T47D (cell line): ENCODE measurements at regions not wholly inside any gene's neighbourhood (a gene's known extent, or its start where the extent isn't known, plus 50 kb on each side); places are given as distances from the start of the nearest gene placed in this dataset.
A peak's percentile ranks its signal among the peaks of the same experiment; 100 is the strongest.

Experiments used
- DNase-seq, 2 experiments: peaks; one replicate each; pipeline versions ENCODE4 v3.0.0 to v3.0.0-alpha.2; 2011 to 2012; ENCODE audit warnings: low read depth in 1 of 2, low spot score in 1 of 2
- JUND ChIP-seq: IDR thresholded peaks from 2 replicates; pipeline ENCODE4 v1.6.1; 2012; ENCODE audit warnings: low read depth
- in situ Hi-C: cut with HindIII; loops from 2 replicates; pipeline ENCODE4 v1.10.0; 2016; ENCODE audit warnings: low sequenced_read_pairs, low pct_unique_long_range_greater_than_20kb

DNA sequence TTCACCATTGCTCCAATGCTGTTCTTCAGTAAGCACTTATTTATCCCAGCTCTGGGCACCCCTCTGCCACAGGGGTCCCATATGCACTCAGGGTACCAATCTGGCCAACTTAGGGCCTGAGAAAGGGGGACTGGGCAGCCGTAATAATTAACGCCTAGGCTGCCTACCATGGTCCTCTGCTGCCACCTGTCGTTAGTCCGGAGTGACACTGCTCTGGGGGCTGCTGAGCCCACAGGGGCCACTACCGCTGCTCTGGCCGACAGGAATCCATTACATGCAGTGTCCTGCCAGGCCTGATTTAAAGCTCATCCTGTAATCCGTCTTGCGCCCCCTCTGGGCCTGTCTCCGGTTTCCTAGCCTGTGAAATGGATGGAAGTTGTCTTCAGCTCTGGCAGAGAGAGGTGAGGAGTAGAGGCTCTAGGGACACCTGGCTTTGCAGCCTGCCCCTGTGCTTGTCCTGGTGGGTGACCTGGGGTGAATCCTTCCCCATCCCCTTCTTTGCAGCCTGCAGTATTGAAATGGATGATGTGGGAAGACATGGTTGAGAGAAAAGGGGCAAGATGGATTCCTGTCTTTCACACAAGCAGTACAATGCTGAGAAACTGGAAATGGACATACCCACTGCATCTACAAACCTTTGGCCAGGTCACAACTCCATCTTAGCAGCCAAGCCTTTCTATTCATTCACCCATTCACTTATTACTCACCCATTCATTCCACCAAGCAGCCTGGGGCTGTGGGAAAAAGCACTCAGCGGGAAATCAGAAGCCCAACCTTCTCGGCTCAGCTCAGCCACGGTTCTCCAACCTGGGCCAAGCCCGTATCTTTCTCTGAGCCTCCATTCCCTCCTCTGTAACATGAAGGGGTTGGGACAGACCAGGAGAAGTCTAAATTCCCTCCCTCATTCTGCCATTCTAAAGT is 116.3 kb upstream of the NALF2 start:
- no peak for TF ChIP-seq JUND
- in situ Hi-C loops, result no loop called here
- peak; percentile 21 to 28 for DNase-seq

DNA sequence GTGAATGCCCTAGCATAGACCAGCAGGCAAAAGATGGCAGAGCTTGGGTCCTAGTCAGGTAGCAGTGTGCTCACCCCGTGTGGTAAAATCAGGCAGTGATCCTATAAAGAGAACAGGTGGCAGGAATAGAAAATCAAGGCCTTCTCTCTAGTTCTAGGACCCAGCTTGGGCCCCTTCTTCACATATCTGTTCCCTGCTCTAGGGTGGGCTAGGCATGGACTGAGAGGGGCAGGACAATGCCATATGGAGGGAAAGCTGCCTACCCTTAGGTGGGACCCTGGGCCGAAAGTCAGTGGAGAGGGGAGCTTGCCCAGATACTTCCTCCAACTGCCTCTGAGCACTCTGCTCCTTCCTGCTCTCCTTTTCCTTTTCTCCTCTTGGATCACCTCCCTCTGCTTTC is 117.4 kb upstream of the NALF2 start:
- in situ Hi-C loops, result no loop called here
- no peak for TF ChIP-seq JUND

DNA sequence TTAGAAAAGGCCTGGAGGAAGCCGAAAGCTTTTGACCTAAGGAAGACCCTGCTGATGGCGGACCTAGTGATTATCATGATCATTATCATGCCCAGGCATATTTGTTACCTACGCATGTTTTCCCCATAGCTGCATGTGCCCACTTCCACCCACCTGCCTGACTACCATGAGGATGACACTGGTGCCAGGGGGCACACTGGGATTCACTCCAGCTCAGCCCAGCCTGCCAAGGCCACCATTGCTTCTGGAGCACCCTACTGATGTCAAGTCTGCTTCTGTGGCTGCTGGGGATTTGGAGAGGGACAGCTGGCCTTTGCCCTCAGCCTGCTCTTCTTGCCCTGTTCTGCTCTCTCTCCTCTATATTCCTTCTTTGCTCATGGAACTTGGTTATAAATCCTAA is 124.7 kb upstream of the NALF2 start:
- in situ Hi-C loops, result no loop called here
- no peak for TF ChIP-seq JUND
- no peak for DNase-seq

More for the DNA sequence above, 117.4 kb upstream of the NALF2 start:
- DNase-seq, result no peak

DNA sequence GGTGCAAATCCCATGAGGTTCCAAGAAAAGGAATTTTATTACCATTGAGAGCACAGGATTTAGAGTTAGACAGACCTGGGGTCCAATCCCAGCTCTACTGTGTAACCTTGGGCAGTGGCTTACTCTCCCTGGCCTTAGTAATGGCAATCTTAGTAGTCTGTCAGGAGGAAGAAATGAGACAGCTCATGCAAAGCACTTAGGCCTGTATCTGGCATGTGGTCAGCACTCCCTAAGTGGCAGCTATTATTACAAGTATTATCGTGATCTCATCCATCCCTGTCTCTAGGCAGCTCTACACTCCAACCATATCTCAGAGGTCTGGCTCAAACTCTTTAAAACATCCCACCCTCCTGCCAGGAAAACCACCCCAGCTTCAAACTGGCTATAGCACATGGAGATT is 129.6 kb upstream of the NALF2 start:
- TF ChIP-seq JUND, result no peak
- in situ Hi-C loops, result no loop called here
- DNase-seq, result no peak

DNA sequence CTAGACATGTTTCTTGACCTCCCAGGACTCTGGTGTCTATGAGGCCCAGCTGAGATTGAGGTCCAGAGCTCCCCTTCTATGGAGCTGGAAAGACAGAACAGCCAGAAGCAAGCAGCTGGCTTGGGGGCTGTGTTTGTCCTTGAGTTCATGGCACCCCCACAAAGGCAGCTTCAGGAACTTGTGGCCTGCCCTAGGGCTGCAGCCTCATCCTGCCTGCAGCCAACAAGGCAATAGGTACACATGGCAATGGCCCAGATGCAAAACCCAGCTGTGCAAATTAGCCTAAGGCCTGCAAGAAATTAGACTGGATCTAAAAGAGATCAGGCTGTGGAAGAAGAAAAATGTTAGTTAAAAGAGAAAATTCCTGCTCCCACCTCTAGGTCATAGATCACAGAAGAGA is 131.7 kb upstream of the NALF2 start:
- in situ Hi-C loops, result no loop called here
- TF ChIP-seq JUND, result no peak
- no peak for DNase-seq

DNA sequence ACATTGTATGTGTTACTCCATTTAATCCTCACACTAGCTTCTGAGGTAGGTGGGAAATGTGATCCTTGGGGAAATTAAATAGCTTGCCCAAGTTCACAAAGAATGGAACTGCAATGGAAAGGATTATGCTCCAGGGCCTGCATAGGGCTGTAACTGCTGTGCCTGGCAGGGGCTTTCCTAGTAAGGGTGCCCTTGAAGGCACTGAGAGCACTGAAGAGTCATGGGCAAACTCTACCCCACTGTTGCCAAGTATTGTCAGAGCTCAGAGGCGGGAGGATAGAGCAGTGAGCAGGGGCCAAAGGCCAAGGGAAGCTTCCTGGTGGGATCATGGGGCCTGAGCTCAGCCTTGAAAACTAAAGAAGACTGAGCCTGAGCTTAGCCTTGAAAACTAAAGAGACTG is 133.0 kb upstream of the NALF2 start:
- no peak for DNase-seq
- no peak for TF ChIP-seq JUND
- in situ Hi-C loops, result no loop called here

DNA sequence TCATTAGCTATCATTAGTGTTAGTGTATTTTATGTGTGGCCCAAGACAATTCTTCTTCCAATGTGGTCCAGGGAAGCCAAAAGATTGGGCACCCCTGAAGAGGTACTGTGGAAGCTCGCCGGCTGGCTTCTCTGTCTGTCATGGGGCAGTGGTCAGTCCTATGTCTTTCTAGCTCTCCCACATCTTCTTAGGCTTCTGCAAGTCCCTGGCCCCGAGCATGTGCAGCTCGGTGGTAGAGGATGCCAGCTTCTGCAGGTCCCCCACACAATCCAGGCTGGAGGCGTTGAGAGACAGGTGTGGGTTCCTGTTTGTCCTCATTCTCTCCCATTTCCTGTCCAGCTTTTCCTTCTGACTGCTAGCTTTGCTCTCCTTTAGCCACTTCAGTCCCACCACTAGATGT is 134.1 kb upstream of the NALF2 start:
- in situ Hi-C loops, result no loop called here
- no peak for DNase-seq
- TF ChIP-seq JUND, result no peak

DNA sequence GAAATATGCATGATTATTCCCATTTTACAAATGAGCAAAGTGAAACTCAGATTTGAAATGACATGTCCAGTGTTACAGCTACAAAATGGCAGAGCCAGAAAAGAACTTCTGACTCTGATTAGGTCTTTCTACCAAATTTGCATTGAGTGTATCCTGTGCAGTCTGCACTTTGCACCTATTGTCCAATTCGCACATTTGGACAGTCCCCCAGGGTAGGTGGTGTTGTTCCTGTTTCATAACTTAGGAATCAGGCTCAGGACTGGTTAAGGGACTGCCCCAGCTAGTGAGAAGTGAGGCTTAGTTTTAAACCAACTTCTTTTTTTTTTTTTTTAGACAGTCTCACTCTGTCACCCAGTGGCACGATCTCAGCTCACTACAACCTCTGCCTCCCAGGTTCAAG is 137.9 kb upstream of the NALF2 start:
- DNase-seq, result no peak
- TF ChIP-seq JUND, result no peak
- in situ Hi-C loops, result no loop called here

DNA sequence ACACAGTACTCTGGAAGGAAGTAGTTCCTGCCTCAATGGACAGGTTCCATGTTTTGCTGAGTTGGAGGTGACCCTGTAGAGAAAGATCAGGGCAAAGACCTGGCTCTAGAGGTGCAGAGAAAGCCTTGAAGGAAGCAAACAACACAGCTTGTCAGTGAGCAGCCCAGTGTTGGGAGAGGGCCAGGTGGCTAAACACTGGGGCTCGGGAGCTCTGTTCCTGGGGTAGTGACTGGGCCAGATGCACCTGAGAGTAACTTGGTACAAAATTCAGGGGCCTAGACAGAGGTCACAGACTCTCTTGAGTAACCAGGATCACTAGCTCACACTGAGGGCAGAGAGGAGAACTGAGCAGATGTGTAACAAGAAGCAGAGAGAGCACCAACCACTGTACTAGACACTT is 138.4 kb upstream of the NALF2 start:
- in situ Hi-C loops, result no loop called here
- DNase-seq, result no peak
- TF ChIP-seq JUND, result no peak

DNA sequence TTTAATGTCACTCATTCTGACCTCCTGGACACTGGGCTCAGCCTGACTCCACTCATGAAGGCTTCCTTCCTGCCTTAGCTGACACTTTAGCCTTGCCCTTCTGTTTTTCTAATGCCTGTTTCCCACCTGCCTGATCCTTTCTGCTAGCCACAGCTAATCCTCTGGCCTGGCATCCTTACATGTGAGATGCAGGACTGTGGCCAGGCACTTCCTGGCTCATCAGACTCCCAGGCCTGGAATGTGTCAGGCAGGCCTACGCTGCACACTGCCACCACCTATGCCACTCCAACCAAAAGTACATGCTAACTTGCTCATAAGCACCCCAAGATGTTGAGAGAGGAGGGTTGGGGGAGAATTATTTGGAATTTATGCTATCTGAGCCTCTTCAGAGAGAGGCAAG is 138.8 kb upstream of the NALF2 start:
- in situ Hi-C loops, result no loop called here
- no peak for TF ChIP-seq JUND
- DNase-seq, result no peak

DNA sequence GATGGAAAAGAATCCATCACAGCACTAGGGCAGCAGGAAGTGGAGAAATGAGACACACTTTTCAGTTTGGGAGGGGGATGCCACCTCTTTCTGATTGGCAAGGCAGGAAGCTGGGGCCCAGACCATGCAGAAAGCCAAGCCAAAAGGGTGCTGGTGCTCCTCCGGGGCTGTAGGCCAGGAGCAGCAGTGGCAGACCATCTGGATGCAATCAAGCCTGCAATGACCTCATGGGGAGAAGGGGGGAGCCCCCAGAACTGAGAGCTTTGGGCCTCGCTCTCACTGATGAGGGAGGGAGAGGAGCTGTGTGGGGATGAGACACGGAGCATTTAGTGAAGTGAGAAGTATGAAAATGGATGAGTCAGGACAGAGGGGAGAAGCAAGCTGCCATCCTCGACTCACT is 141.3 kb upstream of the NALF2 start:
- in situ Hi-C loops, result no loop called here
- no peak for TF ChIP-seq JUND
- no peak for DNase-seq

DNA sequence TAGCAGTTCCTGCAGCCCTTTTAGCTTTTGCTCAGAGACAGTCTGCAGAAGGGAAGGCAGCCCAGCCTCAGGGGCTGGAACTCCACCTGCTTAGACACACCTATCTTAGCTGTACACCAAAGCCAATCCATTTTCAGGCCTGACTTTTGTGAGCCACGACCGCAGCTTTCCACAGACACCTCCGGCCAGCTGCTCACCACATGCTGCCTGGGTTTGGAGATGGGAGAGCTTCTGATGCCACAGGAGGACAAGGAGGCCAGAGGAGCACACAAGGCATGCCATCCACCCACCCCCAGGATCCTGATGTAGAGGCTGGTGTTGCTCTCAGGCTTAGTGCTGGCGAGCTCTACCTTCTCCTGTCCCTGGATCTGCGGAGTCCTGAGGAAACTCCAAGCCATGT is 141.8 kb upstream of the NALF2 start:
- in situ Hi-C loops, result no loop called here
- TF ChIP-seq JUND, result no peak
- no peak for DNase-seq

DNA sequence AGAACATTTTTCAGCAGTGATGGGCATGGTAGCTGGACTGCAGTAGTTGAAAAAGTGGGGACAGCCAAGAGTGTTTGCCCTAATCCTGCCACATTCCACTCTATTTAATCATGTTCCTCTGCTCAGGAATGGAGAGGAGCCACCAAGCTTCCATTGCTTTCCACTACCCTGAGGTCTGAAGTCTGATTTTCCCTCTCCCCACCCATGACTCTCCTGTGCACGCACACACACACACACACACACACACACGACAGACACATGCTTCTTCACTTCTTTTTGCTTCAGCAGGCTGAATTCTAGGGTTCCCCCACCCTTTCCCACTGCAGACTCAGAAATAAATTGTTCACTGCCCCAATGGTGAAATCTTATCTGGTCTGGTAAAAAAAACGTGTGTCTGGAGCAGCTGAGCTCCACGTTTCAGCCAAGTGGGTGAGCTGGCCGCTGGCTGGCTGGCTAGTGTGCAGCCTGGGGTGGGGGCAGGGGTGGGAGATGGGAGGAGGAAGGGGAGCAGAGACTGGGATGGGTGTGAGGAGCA is 142.7 kb upstream of the NALF2 start:
- in situ Hi-C loops, result no loop called here
- no peak for DNase-seq
- no peak for TF ChIP-seq JUND
